GM12891 (cell line): ENCODE measurements at regions not wholly inside any gene's neighbourhood (a gene's known extent, or its start where the extent isn't known, plus 50 kb on each side); places are given as distances from the start of the nearest gene placed in this dataset.

Source experiments
- POLR2A ChIP-seq: IDR thresholded peaks from 2 replicates; pipeline ENCODE4 v1.6.1; 2011; ENCODE audit warnings: low read depth, low read length, control low read depth
- POLR2AphosphoS5 ChIP-seq: IDR thresholded peaks from 2 replicates; pipeline ENCODE4 v1.6.1; 2011; ENCODE audit warnings: low read depth, low read length, control low read depth
- POU2F2 ChIP-seq: IDR thresholded peaks from 2 replicates; pipeline ENCODE4 v1.6.1; 2011; ENCODE audit warnings: low read depth, mild to moderate bottlenecking, control low read depth, low read length, moderate library complexity
- SPI1 ChIP-seq: IDR thresholded peaks from 2 replicates; pipeline ENCODE4 v1.6.1; 2011; ENCODE audit warnings: low read depth, low read length, control low read depth
- TAF1 ChIP-seq: IDR thresholded peaks from 2 replicates; pipeline ENCODE4 v1.6.1; 2011; ENCODE audit warnings: low read depth, low read length, control low read depth

- TF ChIP-seq POLR2A (no peak), POLR2AphosphoS5 (no peak), TAF1 (no peak), SPI1 (no peak), POU2F2 (no peak)
Observed at GRCh38 chr15:31243895-31244294, 82.7 kb upstream of the KLF13 start.
